Trophoblast cell (in vitro differentiated cells and primary cell): ENCODE measurements at regions not wholly inside any gene's neighbourhood (a gene's known extent, or its start where the extent isn't known, plus 50 kb on each side); places are given as distances from the start of the nearest gene placed in this dataset.

ENCODE experiments used
- DNase-seq, 2 donors: peaks; one replicate each; pipeline ENCODE4 v3.0.0-alpha.2; 2016
- H2AFZ ChIP-seq: 2 replicates; pipeline ENCODE4 v1.6.1; 2013; ENCODE audit warnings: low read length, moderate library complexity, mild to moderate bottlenecking; ENCODE audit not compliant: insufficient read depth, poor library complexity
- H2AK5ac ChIP-seq: 2 replicates; pipeline ENCODE4 v1.6.1; 2013; ENCODE audit warnings: mild to moderate bottlenecking, low read length
- H2BK120ac ChIP-seq: 2 replicates; pipeline ENCODE4 v1.6.1; 2013; ENCODE audit warnings: low read length, mild to moderate bottlenecking, moderate library complexity; ENCODE audit not compliant: insufficient read depth, poor library complexity
- H2BK12ac ChIP-seq: 2 replicates; pipeline ENCODE4 v1.6.1; 2013; ENCODE audit warnings: mild to moderate bottlenecking, low read length, moderate library complexity
- H2BK5ac ChIP-seq: 2 replicates; pipeline ENCODE4 v1.6.1; 2013; ENCODE audit warnings: low read length, low read depth, moderate library complexity, mild to moderate bottlenecking; ENCODE audit not compliant: poor library complexity
- H3K14ac ChIP-seq: 2 replicates; pipeline ENCODE4 v1.6.1; 2013; ENCODE audit warnings: mild to moderate bottlenecking, low read length
- H3K18ac ChIP-seq: 2 replicates; pipeline ENCODE4 v1.6.1; 2013; ENCODE audit warnings: mild to moderate bottlenecking, low read length
- H3K23ac ChIP-seq: 2 replicates; pipeline ENCODE4 v1.6.1; 2013; ENCODE audit warnings: low read length
- H3K27ac ChIP-seq: 2 replicates; pipeline ENCODE4 v1.5.1; 2013; ENCODE audit warnings: low read depth, mild to moderate bottlenecking, inconsistent platforms, low read length, moderate library complexity
- H3K27me3 ChIP-seq: 2 replicates; pipeline ENCODE4 v1.6.1; 2013; ENCODE audit warnings: inconsistent platforms, mild to moderate bottlenecking, low read length, moderate library complexity; ENCODE audit not compliant: insufficient read depth
- H3K36me3 ChIP-seq, 2 experiments: 1 replicate in 1 of 2; 2 replicates in 1 of 2; pipeline ENCODE4 v1.6.1; 2013; ENCODE audit warnings: low read length in 2 of 2, mild to moderate bottlenecking in 2 of 2, moderate library complexity in 1 of 2; ENCODE audit not compliant: insufficient read depth in 2 of 2, control insufficient read depth in 1 of 2
- H3K4ac ChIP-seq: 2 replicates; pipeline ENCODE4 v1.6.1; 2013; ENCODE audit warnings: low read depth, mild to moderate bottlenecking, low read length, moderate library complexity
- H3K4me1 ChIP-seq, 2 experiments: 1 replicate in 1 of 2; 2 replicates in 1 of 2; pipeline ENCODE4 v1.6.1; 2013; ENCODE audit warnings: low read length in 2 of 2, mild to moderate bottlenecking in 2 of 2, moderate library complexity in 1 of 2; ENCODE audit not compliant: insufficient read depth in 2 of 2, control insufficient read depth in 1 of 2
- H3K4me2 ChIP-seq: 2 replicates; pipeline ENCODE4 v1.6.1; 2013; ENCODE audit warnings: inconsistent platforms, mild to moderate bottlenecking, low read length, moderate library complexity
- H3K4me3 ChIP-seq: 2 replicates; pipeline ENCODE4 v1.5.1; 2013; ENCODE audit warnings: mild to moderate bottlenecking, low read depth, low read length, inconsistent platforms
- H3K79me1 ChIP-seq: one replicate; pipeline ENCODE4 v1.6.1; 2013; ENCODE audit warnings: low read length
- H3K79me2 ChIP-seq: 2 replicates; pipeline ENCODE4 v1.6.1; 2013; ENCODE audit warnings: low read length, mild to moderate bottlenecking; ENCODE audit not compliant: control insufficient read depth, insufficient read depth, poor library complexity
- H3K9ac ChIP-seq: 2 replicates; pipeline ENCODE4 v1.6.1; 2013; ENCODE audit warnings: mild to moderate bottlenecking, low read length
- H3K9me3 ChIP-seq: 2 replicates; pipeline ENCODE4 v1.6.1; 2013; ENCODE audit warnings: low read depth, mild to moderate bottlenecking, control low read depth, inconsistent platforms, low read length; ENCODE audit not compliant: insufficient read depth
- H4K12ac ChIP-seq: 2 replicates; pipeline ENCODE4 v1.6.1; 2013; ENCODE audit warnings: low read depth, mild to moderate bottlenecking, low read length, moderate library complexity
- H4K8ac ChIP-seq: 2 replicates; pipeline ENCODE4 v1.6.1; 2013; ENCODE audit warnings: low read depth, mild to moderate bottlenecking, low read length, moderate library complexity
- H4K91ac ChIP-seq: one replicate; pipeline ENCODE4 v1.6.1; 2013; ENCODE audit warnings: low read depth, mild to moderate bottlenecking, low read length, moderate library complexity
- WGBS: extraction: QIAGEN DNeasy Blood & Tissue Kit; methylation state at CpG from one replicate; pipeline ENCODE4 v1.1.7; 2013; ENCODE audit warnings: missing lambda C conversion rate; ENCODE audit not compliant: insufficient read length, insufficient coverage; ENCODE audit errors: extremely low coverage; 5-methylcytosine and 5-hydroxymethylcytosine counted together

DNA sequence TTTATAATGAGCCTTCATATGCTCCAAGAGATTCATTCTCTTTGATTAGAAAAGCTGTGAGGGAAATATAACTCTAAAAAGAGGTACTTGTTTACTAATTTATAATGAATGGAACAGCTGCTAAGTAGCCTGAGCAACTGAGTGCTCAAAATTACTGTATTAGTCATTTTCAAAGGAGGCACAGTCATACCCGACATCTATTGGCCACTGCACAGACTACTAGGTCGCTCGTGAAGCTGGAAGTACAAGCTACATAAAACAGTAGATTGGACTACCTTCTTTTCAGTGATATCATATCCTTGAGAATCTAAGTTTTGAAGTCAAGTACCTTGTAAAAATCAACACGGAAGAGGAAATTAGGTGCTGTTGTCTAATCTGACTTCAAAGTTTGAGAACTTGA lies 52.0 kb upstream of the GLRB start:
- no CpG with 5 or more reads among the region's 4 CpGs for WGBS

DNA sequence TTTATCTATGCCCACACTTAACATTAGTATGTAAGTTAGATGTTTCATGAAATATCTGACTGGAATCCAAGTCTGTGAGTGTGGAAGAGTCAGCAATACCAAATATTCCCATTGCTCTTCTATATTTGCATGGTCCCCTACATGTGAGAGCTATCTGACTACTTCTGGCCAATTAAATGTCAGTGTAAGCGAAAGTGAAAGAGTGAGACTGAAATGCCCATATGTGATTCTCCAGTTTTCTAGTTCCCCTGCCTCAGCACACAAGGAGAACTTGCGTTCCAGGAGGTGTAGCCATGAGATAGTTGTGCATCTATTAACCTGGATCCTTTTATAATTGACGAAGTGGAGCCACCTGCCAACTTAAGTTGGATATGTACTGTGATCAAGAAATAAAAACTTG lies 50.1 kb upstream of the GLRB start:
- Histone ChIP-seq H3K79me1 (no peaks in the 10 kb centered on the region), H4K8ac (no peak overlapping the region)

More for the DNA sequence above, 52.0 kb upstream of the GLRB start:
- no peak overlapping the region for H3K4me2 ChIP-seq
- H3K36me3 ChIP-seq, result no peaks in the 10 kb centered on the region
- no peaks in the 10 kb centered on the region for H3K9me3 ChIP-seq
- H2AK5ac ChIP-seq, result no peak overlapping the region
- no peak overlapping the region for H3K27ac ChIP-seq
- no peak overlapping the region for H3K14ac ChIP-seq
- H2BK12ac ChIP-seq, result no peak overlapping the region
- no peaks in the 10 kb centered on the region for H3K79me2 ChIP-seq
- H3K4ac ChIP-seq, result no peak overlapping the region
- no peak overlapping the region for H4K8ac ChIP-seq
- DNase-seq, result peak in 1 of 2 donors; percentile 12
- H3K4me3 ChIP-seq, result no peak overlapping the region
- H2BK120ac ChIP-seq, result no peak overlapping the region
- H3K23ac ChIP-seq, result no peak overlapping the region
- H3K27me3 ChIP-seq, result no peaks in the 10 kb centered on the region
- no peaks in the 10 kb centered on the region for H3K4me1 ChIP-seq
- no peak overlapping the region for H4K91ac ChIP-seq
- H2BK5ac ChIP-seq, result no peak overlapping the region
- H3K9ac ChIP-seq, result no peak overlapping the region
- no peak overlapping the region for H3K18ac ChIP-seq
- no peak overlapping the region for H2AFZ ChIP-seq
- H4K12ac ChIP-seq, result no peak overlapping the region
- no peaks in the 10 kb centered on the region for H3K79me1 ChIP-seq

More for the DNA sequence above, 50.1 kb upstream of the GLRB start:
- H3K18ac ChIP-seq, result no peak overlapping the region
- H3K4me3 ChIP-seq, result no peak overlapping the region
- H3K14ac ChIP-seq, result no peak overlapping the region
- no peak overlapping the region for H2BK12ac ChIP-seq
- H3K9ac ChIP-seq, result no peak overlapping the region
- no peak overlapping the region for H2BK5ac ChIP-seq
- no peak overlapping the region for H3K23ac ChIP-seq
- no peak overlapping the region for H4K12ac ChIP-seq
- H3K4me2 ChIP-seq, result no peak overlapping the region
- H3K27ac ChIP-seq, result no peak overlapping the region
- H3K4me1 ChIP-seq, result no peaks in the 10 kb centered on the region
- no CpG with 5 or more reads among the region's 3 CpGs for WGBS
- DNase-seq, result no peak
- no peak overlapping the region for H4K91ac ChIP-seq
- H2AK5ac ChIP-seq, result no peak overlapping the region
- no peaks in the 10 kb centered on the region for H3K79me2 ChIP-seq
- no peak overlapping the region for H2BK120ac ChIP-seq
- H3K4ac ChIP-seq, result no peak overlapping the region
- H3K9me3 ChIP-seq, result no peaks in the 10 kb centered on the region
- no peak overlapping the region for H2AFZ ChIP-seq
- no peaks in the 10 kb centered on the region for H3K27me3 ChIP-seq
- no peaks in the 10 kb centered on the region for H3K36me3 ChIP-seq
